COLO668 (cell line): ENCODE measurements at regions not wholly inside any gene's neighbourhood (a gene's known extent, or its start where the extent isn't known, plus 50 kb on each side); places are given as distances from the start of the nearest gene placed in this dataset.

Experiments used
- DNase-seq: peaks from one replicate; lab custom pipeline; 2025; ENCODE audit not compliant: unreplicated experiment; lab: John Stamatoyannopoulos, UW

GRCh38 chr10:120960725-120961124 is 109.6 kb downstream of the WDR11 start:
- DNase-seq: no peak

DNA sequence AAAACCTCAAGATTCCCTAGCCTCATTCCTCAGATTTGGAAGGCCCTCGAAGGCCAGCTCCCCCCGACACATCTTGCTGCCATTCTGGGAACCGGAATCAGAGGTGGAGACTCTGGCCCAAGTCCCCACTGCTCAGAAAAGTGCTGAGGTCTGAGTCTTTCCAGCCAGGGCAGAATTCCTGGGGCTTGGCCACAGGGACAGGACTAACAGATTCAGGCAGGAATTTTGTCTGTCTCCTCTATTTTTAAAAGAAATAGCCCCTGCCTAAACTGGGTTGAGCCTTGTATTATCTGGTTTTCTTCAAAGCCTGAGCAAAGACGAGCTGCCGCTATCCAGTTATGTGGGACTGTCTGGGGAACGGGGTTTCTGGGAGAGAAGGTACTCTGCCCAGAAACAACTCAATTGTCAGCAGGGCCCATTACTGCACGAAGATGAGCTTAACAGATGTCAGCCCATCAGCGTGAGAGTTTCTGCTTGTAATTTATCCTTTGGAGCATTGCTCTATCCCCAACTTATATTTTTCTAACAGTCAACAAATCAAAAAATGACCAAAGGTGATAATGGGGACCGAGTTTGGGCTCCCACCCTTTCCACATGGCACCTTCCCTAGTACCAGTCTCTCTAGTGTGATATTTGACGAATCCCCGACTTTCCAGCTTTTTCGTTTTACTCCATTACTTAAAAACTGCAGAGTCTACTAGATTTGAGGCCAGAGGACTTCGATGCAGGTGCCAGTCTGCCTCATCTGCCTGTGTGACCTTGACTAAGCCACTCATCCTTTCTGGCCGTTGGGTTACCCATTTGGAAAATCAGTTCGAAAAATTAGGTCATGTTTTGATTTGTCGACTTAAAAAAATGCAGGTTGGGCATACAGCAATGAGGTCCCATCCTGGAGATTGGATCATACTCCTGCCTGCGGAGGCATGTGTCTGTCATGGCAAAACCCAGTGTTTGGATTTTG is 110.9 kb downstream of the WDR11 start:
- DNase-seq: no peak

GRCh38 chr10:120962756-120963593 is 111.8 kb downstream of the WDR11 start:
- DNase-seq: peak; percentile 79

- DNase-seq: no peak
Measured at GRCh38 chr10:120963594-120964220, 112.5 kb downstream of the WDR11 start.

- no peak for DNase-seq
Measured at GRCh38 chr10:120966657-120967045, 115.5 kb downstream of the WDR11 start.

- no peak for DNase-seq
Measured at GRCh38 chr10:120969219-120969645, 118.1 kb downstream of the WDR11 start.

DNA sequence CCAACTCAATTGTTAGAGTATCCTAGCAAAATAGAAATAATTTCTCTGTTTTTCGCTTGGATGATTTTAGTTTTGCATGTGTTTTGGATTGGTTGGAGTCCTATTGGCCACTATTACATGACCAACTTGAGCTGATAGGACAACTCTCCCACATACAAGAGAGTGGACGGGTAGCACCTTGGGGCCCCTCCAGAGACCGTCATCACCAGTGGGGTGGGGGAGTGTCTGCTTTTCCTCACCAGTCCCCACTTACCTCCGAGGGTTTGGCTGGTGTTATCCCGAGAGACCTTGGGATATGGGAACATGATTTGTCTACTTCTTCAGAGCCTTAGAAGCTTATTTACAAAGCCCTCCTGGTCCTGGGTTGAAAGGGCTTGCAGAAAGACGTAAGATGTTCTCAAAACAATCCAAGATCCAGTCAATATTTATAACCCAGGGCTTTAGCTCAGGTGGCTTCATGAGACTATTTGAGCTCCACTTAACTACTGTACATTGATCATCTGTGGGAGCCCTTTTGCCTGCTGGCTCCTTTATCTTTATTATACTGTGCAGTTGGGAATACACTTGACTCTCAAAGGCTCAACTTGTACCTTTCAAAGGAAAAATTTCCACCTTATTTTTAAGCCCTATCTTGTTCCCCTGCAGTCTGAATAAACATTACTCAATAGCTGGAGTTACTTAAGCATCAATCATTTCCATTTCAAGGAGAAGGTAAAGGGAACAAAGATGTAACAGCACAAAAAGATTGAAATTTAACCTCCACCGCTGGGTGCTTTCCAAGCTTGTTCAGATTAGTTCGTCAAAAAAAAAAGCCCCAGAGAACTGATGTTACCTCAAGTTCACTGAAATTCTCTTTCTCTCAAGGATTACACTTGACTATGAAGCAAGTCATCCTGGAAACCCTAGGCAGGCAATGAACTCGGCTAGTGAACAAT is 119.7 kb downstream of the WDR11 start:
- no peak for DNase-seq

DNA sequence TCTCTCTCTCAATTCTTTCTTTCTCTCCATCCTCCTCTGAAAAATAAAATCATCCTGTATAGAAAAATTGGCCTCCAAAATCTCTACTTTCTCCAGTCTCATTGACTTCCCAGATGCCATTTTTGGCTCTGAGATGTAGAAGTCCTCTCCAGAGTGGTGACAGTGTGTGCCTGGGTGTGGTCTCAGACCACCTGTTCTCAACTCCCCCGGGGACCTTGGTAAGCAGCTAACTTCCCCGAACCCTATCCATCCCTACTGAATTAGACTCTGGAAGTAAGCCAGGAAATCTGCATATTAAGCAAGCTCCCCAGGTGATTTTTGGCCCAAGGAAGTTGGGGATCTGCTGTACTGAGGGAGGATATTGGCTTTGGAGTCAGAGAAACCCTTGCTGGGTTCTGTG is 120.5 kb downstream of the WDR11 start:
- no peak for DNase-seq

DNA sequence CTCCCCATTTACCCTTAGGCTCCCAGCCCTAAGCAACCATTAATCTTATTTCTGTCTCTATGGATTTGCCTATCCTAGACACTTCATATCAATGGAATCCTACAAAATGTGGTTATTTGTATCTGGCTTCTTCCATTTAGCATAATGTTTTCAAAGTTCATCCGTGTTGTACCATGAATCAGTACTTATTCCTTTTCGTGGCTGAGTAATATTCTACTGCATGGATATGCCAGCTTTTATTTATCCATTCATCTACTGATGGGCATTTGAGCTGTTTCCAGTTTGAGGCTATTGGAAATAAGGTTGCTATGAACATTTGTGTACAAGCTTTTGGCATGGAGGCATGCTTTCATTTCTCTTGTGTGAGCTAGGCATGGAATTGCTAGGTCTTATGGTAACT is 121.1 kb downstream of the WDR11 start:
- no peak for DNase-seq

- no peak for DNase-seq
Measured at GRCh38 chr10:120975072-120975867, 124.1 kb downstream of the WDR11 start.

DNA sequence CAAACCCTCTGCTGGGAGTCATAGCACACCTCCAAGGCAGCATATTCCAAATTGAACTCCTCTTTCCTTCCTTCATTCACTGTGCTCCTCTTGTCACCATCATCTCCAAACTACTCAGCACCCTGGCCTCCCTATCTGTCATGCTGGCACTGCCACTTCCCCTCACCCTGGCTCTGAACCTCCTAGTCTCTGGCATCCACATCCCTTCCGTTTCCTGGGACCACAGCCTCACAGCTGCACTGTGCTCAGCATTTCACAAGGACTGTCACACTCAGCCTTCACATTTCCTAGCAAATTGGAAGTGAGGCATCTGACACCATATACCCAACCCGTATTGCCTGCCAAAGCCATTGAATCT is 124.7 kb downstream of the WDR11 start:
- no peak for DNase-seq

- no peak for DNase-seq
Measured at GRCh38 chr10:120977897-120978296, 126.7 kb downstream of the WDR11 start.

GRCh38 chr10:120978589-120979252 is 127.6 kb downstream of the WDR11 start:
- no peak for DNase-seq

DNA sequence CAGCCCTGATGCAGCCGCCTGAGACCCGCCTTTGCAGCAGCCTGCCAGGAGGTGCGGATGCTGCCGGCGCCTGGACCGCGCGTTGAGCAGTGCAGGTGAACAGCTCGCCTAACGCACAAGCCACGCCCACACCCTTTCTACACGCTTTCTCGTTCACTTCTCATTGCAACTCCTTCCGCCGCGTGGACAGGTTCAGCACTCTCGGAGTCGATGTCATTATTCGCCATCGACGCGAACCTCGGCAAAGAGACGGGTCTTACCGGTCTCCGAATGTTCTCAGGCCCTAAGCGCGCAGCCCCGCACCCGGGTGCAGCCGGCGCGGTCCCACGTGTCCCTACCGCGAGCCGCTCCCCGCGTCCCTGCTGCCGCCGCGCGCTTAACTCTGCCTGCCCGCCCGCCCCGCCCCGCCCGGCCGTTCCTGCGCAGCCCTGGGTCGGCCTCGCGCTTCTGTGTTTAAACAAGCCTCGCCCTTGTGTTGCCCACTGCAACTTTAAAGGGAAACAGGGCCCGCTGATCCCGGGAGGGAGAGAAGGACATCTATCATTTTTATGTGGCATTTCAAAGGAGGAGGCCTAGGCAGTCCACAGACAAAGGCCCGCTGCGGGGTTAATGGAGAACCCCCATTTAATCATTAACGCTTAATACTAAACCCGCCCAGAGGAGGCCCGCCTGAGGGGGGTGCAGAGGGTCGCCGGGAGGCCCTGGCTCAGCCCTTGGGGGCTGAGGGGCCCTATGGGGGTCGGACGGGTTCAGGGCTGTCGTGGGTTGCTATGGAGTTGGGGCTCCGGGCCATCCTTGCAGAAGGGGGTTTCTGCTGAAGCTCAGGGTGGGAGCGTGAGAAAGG is 128.5 kb downstream of the WDR11 start:
- peak; percentile 83 for DNase-seq

DNA sequence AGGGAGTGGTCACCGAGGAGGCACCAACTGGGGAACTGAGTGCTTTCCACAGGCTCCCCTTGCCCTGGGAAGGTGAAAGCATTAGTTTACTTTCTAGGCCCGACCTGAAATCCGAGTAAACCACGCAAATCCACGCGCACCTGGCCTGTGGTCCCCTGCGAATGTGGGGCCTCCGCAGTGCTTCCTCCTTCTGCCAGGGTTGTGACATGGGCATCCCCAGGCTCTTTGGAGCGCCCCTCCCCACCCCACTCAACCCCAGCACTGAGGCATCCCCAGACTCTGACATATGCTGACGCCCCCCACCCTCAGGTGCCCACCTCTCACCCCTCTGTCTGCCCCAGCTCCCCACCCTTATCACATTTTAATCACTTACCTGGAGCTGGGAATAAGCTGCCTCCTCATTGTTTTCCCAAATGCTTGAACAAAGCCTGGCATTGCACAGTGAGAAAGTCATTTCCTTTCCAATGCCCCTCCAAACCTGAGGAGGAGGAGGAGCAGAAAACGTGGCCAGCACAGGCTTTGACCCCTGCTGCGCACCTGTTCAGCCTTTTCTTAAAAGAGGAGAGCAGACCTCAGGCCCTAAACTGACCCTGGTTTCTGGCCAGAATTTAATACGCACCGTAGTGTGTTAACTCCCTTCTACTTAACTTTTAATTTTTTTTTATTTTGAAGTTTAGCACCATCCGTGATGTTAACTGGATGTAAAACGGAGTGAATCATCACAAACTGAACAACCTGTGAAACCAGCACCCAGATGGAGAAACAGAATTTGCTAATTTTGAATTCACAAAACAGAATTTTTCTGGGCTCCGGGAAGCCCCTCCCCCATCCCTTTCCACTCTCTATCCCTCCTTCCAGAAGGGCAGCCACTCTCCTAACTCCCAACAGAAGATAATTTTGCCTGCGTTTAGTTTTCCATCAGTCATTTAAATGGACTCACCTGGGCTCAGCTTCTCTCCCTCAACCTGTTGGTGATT is 129.4 kb downstream of the WDR11 start:
- DNase-seq: no peak

DNA sequence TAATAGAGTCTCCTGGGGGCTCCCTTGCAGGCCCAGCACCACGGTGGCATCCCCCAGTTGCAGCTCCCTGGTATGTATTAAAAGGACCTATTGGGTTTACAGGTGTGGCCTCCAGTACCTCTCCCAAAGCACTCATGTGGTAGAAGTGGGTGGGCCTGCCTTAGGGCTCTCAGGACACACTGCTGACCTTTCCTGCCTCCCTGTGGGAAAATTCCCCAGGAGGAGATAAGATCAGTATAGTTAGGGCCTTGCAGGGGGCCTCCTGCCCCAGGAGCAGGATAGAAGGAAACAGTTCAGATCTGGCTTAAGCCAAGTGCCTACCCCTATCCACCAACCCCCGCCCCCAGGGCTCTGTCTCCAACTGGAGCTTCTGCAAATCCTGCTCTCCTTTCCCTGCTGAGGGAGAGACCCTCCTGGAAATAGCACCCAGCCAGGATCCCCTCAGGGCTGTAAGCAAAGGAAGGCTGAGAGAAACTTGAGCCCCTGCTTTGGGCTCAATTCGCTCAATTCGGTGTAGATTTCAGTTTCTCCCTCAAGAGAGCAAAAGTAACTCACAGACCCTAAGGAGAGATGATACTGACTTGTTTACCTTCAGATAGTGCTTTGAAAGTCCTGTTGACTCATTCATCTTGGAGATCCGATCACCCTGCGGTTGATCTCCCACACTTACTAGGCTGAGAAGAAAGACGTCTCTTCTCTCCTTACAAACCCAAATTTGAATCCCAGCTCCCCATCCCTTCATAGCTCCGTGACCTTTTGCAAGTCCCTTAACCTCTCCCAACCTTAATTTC is 130.6 kb downstream of the WDR11 start:
- DNase-seq: no peak
